SK-N-SH (cell line): ENCODE measurements at regions not wholly inside any gene's neighbourhood (a gene's known extent, or its start where the extent isn't known, plus 50 kb on each side); places are given as distances from the start of the nearest gene placed in this dataset.

ENCODE experiments used
- CTCF ChIP-seq: fragments of 200-600 bp; sonication (generic); IDR thresholded peaks from 2 replicates; pipeline ENCODE4 v1.6.1; 2017; ENCODE audit warnings: antibody characterized with exemption, mild to moderate bottlenecking, moderate library complexity
- ELF1 ChIP-seq: IDR thresholded peaks from 2 replicates; pipeline ENCODE4 v1.4.0; 2012
- EZH2phosphoT487 ChIP-seq: fragments of 200-600 bp; sonication (generic); IDR thresholded peaks from 2 replicates; pipeline ENCODE4 v1.6.1; 2017; ENCODE audit warnings: low read depth, mixed run types, mild to moderate bottlenecking, antibody characterized with exemption, moderate library complexity, borderline replicate concordance
- FOXJ3 ChIP-seq: sonication (generic); formaldehyde crosslinking; IDR thresholded peaks from 2 replicates; pipeline ENCODE4 v1.5.1; 2020; ENCODE audit warnings: mild to moderate bottlenecking, missing genetic modification reagents
- GATA2 ChIP-seq: sonication (generic); formaldehyde crosslinking; IDR thresholded peaks from 2 replicates; pipeline ENCODE4 v1.5.0; 2020; ENCODE audit warnings: mild to moderate bottlenecking, missing genetic modification reagents
- IRF3 ChIP-seq: fragments of 150-350 bp; IDR thresholded peaks from 2 replicates; pipeline ENCODE4 v1.6.1; 2016; ENCODE audit warnings: mild to moderate bottlenecking, low read depth, low read length
- MAX ChIP-seq: IDR thresholded peaks from 2 replicates; pipeline ENCODE4 v1.4.0; 2012; ENCODE audit warnings: low read depth
- MEF2A ChIP-seq: IDR thresholded peaks from 2 replicates; pipeline ENCODE4 v1.4.0; 2012; ENCODE audit warnings: low read depth, borderline replicate concordance
- NFIC ChIP-seq: IDR thresholded peaks from 2 replicates; pipeline ENCODE4 v1.4.0; 2012; ENCODE audit warnings: borderline replicate concordance
- NRF1 ChIP-seq: IDR thresholded peaks from 2 replicates; pipeline ENCODE4 v1.6.1; 2012; ENCODE audit warnings: low read depth, mild to moderate bottlenecking, low read length
- RAD21 ChIP-seq: IDR thresholded peaks from 2 replicates; pipeline ENCODE4 v1.6.1; 2012; ENCODE audit warnings: mild to moderate bottlenecking, low read length
- RCOR1 ChIP-seq: fragments of 150-350 bp; IDR thresholded peaks from 2 replicates; pipeline ENCODE4 v1.6.1; 2017; ENCODE audit warnings: antibody characterized with exemption, low read length
- RFX5 ChIP-seq: IDR thresholded peaks from 2 replicates; pipeline ENCODE4 v1.6.1; 2012; ENCODE audit warnings: mild to moderate bottlenecking, improper control_type of control experiment, low read length
- SIN3A ChIP-seq: IDR thresholded peaks from 2 replicates; pipeline ENCODE4 v1.6.1; 2012; ENCODE audit warnings: low read depth, mild to moderate bottlenecking, low read length, moderate library complexity, borderline replicate concordance
- SMC3 ChIP-seq: IDR thresholded peaks from 2 replicates; pipeline ENCODE4 v1.6.1; 2012; ENCODE audit warnings: low read depth, low read length, improper control_type of control experiment
- TCF12 ChIP-seq: IDR thresholded peaks from 2 replicates; pipeline ENCODE4 v1.4.0; 2012
- YY1 ChIP-seq: IDR thresholded peaks from 2 replicates; pipeline ENCODE4 v1.4.0; 2012; ENCODE audit warnings: low read depth, mild to moderate bottlenecking
- ZBTB33 ChIP-seq: IDR thresholded peaks from 2 replicates; pipeline ENCODE4 v1.4.0; 2012; ENCODE audit warnings: low read depth, borderline replicate concordance

GRCh38 chr6:12572896-12573827 lies 143.4 kb upstream of the PHACTR1 start (continued):
- TF ChIP-seq CTCF, result no peak
- TF ChIP-seq ELF1, result peak; percentile 21; the same call in 1 of the 2 replicates
- no peak for TF ChIP-seq MEF2A
- no peak for TF ChIP-seq ZBTB33
- TF ChIP-seq SIN3A, result no peak
- peak; percentile 88 for TF ChIP-seq TCF12
- no peak for TF ChIP-seq FOXJ3 (CRISPR knock-in tag)
- no peak for TF ChIP-seq IRF3
- TF ChIP-seq NFIC, result no peak; the same call in 1 of the 2 replicates
- peak; percentile 24; the same call in 1 of the 2 replicates for TF ChIP-seq MAX
- TF ChIP-seq RFX5, result no peak
- no peak for TF ChIP-seq EZH2phosphoT487
- no peak for TF ChIP-seq RCOR1
- no peak for TF ChIP-seq NRF1
- no peak for TF ChIP-seq GATA2 (CRISPR knock-in tag)
- no peak for TF ChIP-seq SMC3
- TF ChIP-seq YY1, result no peak
- no peak for TF ChIP-seq RAD21
